ENCODE measurements at regions not wholly inside any gene's neighbourhood (a gene's known extent, or its start where the extent isn't known, plus 50 kb on each side); places are given as distances from the start of the nearest gene placed in this dataset.

DNA sequence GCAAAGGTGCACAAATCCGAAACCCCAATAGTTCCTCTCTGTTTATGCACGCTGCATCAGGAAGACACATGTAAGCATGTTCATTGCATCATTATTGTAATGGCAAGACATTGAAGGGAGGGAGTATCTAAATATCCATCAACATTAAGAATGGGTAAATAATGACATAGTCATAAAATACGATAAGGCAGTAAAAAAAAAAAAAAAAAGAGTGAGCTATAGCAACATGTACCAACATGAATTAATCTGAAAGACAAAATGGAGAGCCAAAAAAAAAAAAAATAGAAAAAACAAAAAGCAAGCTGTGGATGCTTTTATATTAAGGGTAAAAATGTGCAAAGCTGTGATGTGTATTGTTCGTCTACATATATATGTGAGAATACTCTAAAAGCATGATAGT lies 70.2 kb upstream of the ABLIM1 start:
- Histone ChIP-seq H3K36me3 (ENCODE audit: control insufficient read depth in 3 of 3, insufficient read depth in 3 of 3, low read length in 3 of 3) (no peaks in the 10 kb centered on the region), H3K9ac (ENCODE audit: low read depth in 1 of 3, low read length in 3 of 3) (no peak overlapping the region), H3K27me3 (ENCODE audit: control insufficient read depth in 3 of 3, insufficient read depth in 3 of 3, low read length in 3 of 3) (no peaks in the 10 kb centered on the region), H3K4me1 (ENCODE audit: control insufficient read depth in 3 of 3, insufficient read depth in 3 of 3, low read length in 3 of 3) (no peaks in the 10 kb centered on the region), H3K4me3 (ENCODE audit: low read length in 3 of 3) (no peak overlapping the region), H3K9me3 (ENCODE audit: control insufficient read depth in 3 of 3, low read length in 3 of 3) (no peaks in the 10 kb centered on the region), H3K27ac (ENCODE audit: low read depth, low read length) (no peak overlapping the region)

DNA sequence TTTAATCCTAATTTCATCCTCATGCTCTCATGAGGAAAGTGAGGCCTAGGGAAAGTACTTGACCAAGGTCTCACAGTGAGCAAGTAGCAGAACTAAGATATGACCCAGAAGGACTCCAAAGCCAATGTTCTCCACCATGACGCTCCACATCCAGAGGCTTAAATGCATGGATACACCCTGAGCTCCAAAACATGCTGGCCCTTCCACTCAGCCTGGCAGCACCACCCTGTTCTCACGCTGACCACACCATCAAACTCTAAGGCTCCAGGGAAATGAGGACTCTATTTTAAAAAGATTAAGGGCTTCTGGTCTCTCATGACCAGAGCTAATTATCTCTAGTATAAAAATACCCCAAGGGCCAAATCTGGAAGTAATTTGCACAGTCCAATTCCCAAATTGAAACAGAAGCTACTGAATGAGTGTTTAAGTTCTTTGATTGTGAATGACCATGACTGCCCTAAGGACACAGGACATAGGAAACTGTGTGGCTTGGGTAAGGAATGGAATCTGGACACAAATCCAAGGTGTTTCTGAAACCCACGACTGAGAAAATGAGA lies 71.1 kb upstream of the ABLIM1 start:
- Histone ChIP-seq H3K4me1 (ENCODE audit: control insufficient read depth in 3 of 3, insufficient read depth in 3 of 3, low read length in 3 of 3) (no peaks in the 10 kb centered on the region), H3K9ac (ENCODE audit: low read depth in 1 of 3, low read length in 3 of 3) (no peak overlapping the region), H3K27ac (ENCODE audit: low read depth, low read length) (no peak overlapping the region)

DNA sequence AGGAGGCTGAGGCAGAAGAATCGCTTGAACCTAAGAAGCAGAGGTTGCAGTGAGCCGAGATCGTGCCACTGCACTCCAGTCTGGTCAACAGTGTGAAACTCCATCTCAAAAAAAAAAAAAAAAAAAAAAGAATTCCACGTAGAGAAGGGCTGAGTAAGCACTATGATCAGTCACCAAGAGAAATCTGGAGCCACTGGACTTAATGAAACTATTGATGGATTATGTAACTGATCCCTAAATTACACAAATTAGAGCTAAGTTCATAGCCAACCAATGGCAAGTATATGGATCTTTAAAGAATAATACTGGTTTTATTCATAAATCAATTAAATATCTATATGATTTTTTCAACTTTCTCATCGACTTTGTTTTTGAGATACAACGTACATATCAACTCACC lies 72.2 kb upstream of the ABLIM1 start:
- Histone ChIP-seq H3K4me3 (ENCODE audit: low read length in 3 of 3) (no peak overlapping the region), H3K9me3 (ENCODE audit: control insufficient read depth in 3 of 3, low read length in 3 of 3) (no peaks in the 10 kb centered on the region), H3K4me1 (ENCODE audit: control insufficient read depth in 3 of 3, insufficient read depth in 3 of 3, low read length in 3 of 3) (no peaks in the 10 kb centered on the region), H3K9ac (ENCODE audit: low read depth in 1 of 3, low read length in 3 of 3) (no peak overlapping the region), H3K27ac (ENCODE audit: low read depth, low read length) (no peak overlapping the region), H3K36me3 (ENCODE audit: control insufficient read depth in 3 of 3, insufficient read depth in 3 of 3, low read length in 3 of 3) (no peaks in the 10 kb centered on the region), H3K27me3 (ENCODE audit: control insufficient read depth in 3 of 3, insufficient read depth in 3 of 3, low read length in 3 of 3) (no peaks in the 10 kb centered on the region)

More for the DNA sequence above, 71.1 kb upstream of the ABLIM1 start:
- no peaks in the 10 kb centered on the region for H3K9me3 ChIP-seq (ENCODE audit: control insufficient read depth in 3 of 3, low read length in 3 of 3)
- H3K4me3 ChIP-seq (ENCODE audit: low read length in 3 of 3): no peak overlapping the region
- no peaks in the 10 kb centered on the region for H3K27me3 ChIP-seq (ENCODE audit: control insufficient read depth in 3 of 3, insufficient read depth in 3 of 3, low read length in 3 of 3)
- no peaks in the 10 kb centered on the region for H3K36me3 ChIP-seq (ENCODE audit: control insufficient read depth in 3 of 3, insufficient read depth in 3 of 3, low read length in 3 of 3)

DNA sequence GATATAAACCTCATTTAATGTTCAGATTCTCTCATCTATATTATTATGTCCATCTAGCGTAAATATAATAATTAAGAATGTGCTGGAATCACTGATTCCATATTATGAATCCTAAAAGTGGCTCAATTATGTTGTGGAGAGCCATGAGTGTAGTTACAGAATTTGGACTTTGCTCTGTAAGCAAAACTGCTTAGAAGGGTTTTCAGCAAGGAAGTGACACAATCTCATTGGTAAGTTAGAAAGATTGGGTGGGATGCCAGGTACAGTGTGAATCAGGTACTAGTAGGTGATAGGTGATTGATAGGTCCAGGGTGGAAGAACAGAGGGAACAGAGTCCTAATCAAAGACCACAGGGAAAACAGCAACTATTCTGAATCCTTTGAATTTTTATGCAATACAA lies 74.9 kb upstream of the ABLIM1 start:
- no peaks in the 10 kb centered on the region for H3K4me1 ChIP-seq (ENCODE audit: control insufficient read depth in 3 of 3, insufficient read depth in 3 of 3, low read length in 3 of 3)
- no peaks in the 10 kb centered on the region for H3K27me3 ChIP-seq (ENCODE audit: control insufficient read depth in 3 of 3, insufficient read depth in 3 of 3, low read length in 3 of 3)
- H3K9me3 ChIP-seq (ENCODE audit: control insufficient read depth in 3 of 3, low read length in 3 of 3): no peaks in the 10 kb centered on the region
- H3K4me3 ChIP-seq (ENCODE audit: low read length in 3 of 3): no peak overlapping the region
- no peak overlapping the region for H3K27ac ChIP-seq (ENCODE audit: low read depth, low read length)
- H3K9ac ChIP-seq (ENCODE audit: low read depth in 1 of 3, low read length in 3 of 3): no peak overlapping the region
- no peaks in the 10 kb centered on the region for H3K36me3 ChIP-seq (ENCODE audit: control insufficient read depth in 3 of 3, insufficient read depth in 3 of 3, low read length in 3 of 3)

DNA sequence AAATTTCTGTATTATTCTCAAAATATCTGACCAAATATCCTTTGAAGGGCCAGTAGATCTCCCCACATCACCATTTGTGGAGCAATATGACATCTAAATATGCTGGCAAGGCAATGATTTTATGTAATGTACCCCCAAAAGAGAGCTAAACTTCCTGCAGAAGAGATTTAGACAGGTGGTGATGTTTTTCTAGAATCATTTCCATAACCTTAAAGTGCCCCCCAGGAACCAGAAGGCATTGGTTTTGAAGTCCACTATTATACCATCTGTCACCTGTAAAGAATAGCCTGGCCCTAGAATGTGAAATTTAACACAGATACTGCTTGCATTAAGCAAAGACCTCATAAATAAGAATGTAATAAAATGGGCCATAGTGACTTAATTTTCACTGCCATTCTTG lies 77.9 kb upstream of the ABLIM1 start:
- Histone ChIP-seq H3K27ac (ENCODE audit: low read depth, low read length) (no peak overlapping the region), H3K4me3 (ENCODE audit: low read length in 3 of 3) (no peak overlapping the region), H3K4me1 (ENCODE audit: control insufficient read depth in 3 of 3, insufficient read depth in 3 of 3, low read length in 3 of 3) (no peaks in the 10 kb centered on the region), H3K36me3 (ENCODE audit: control insufficient read depth in 3 of 3, insufficient read depth in 3 of 3, low read length in 3 of 3) (no peaks in the 10 kb centered on the region), H3K27me3 (ENCODE audit: control insufficient read depth in 3 of 3, insufficient read depth in 3 of 3, low read length in 3 of 3) (no peaks in the 10 kb centered on the region), H3K9ac (ENCODE audit: low read depth in 1 of 3, low read length in 3 of 3) (no peak overlapping the region), H3K9me3 (ENCODE audit: control insufficient read depth in 3 of 3, low read length in 3 of 3) (no peaks in the 10 kb centered on the region)

DNA sequence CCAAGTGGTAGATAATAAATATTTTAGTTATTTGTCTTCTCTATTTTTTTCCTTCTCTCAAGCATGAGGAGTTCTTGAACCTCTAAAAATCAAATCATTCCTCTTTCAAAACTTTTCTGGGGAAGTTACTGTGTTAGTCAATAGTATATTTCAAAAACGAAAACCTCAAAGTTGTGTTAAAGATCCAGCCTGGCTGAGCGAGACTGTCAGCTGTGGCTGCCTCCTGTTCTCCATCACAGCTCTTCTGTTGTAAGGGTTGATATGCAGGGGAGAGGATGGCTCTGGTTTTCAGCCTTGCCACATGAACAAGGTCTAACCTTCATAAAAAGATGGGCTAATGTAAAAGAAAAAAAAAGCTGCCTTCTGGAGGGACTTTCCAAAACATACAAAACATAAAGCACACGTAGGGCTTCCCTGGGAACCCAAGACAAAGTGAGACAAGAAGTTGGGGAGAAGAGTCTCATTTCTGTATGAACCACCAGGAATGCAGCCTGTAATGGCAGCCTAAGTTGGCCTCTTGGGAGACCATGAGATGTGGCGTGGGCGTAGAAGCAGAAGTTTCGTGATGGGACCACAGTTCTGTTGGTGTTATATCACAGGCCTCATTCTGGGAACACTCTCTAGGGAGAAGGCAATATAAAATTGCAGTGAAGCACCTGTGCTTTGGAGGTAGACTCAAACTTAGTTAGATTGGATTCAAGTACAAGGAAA lies 77.9 kb upstream of the FHIP2A start:
- no peaks in the 10 kb centered on the region for H3K27me3 ChIP-seq (ENCODE audit: control insufficient read depth in 3 of 3, insufficient read depth in 3 of 3, low read length in 3 of 3)
- no peaks in the 10 kb centered on the region for H3K9me3 ChIP-seq (ENCODE audit: control insufficient read depth in 3 of 3, low read length in 3 of 3)
- H3K27ac ChIP-seq (ENCODE audit: low read depth, low read length): no peak overlapping the region
- H3K4me1 ChIP-seq (ENCODE audit: control insufficient read depth in 3 of 3, insufficient read depth in 3 of 3, low read length in 3 of 3): peaks cover 0 to 3% (median 0%) of the 10 kb centered on the region in 3 donors
- no peak overlapping the region for H3K4me3 ChIP-seq (ENCODE audit: low read length in 3 of 3)
- no peak overlapping the region for H3K9ac ChIP-seq (ENCODE audit: low read depth in 1 of 3, low read length in 3 of 3)
- H3K36me3 ChIP-seq (ENCODE audit: control insufficient read depth in 3 of 3, insufficient read depth in 3 of 3, low read length in 3 of 3): no peaks in the 10 kb centered on the region

DNA sequence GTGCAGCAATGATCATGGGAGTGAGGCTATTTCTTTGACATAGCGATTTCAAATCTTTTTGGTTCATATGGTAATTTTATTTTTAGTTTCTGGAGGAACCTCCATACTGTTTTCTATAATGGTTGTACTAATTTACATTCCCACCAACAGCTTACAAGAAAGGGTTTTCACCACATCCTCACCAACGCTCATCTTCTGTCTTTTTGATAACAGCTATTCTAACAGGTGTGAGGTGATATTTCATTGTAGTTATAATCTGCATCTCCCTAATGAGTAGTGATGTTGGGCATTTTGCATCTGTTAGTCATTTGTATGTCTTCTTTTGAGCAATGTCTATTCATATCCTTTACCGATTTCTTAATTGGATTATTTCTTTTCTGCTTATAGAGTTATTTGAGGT lies 75.0 kb upstream of the FHIP2A start:
- Histone ChIP-seq H3K4me1 (ENCODE audit: control insufficient read depth in 3 of 3, insufficient read depth in 3 of 3, low read length in 3 of 3) (peaks cover 0 to 3% (median 0%) of the 10 kb centered on the region in 3 donors), H3K9me3 (ENCODE audit: control insufficient read depth in 3 of 3, low read length in 3 of 3) (no peaks in the 10 kb centered on the region), H3K36me3 (ENCODE audit: control insufficient read depth in 3 of 3, insufficient read depth in 3 of 3, low read length in 3 of 3) (no peaks in the 10 kb centered on the region), H3K27ac (ENCODE audit: low read depth, low read length) (no peak overlapping the region), H3K27me3 (ENCODE audit: control insufficient read depth in 3 of 3, insufficient read depth in 3 of 3, low read length in 3 of 3) (no peaks in the 10 kb centered on the region), H3K9ac (ENCODE audit: low read depth in 1 of 3, low read length in 3 of 3) (no peak overlapping the region), H3K4me3 (ENCODE audit: low read length in 3 of 3) (no peak overlapping the region)

DNA sequence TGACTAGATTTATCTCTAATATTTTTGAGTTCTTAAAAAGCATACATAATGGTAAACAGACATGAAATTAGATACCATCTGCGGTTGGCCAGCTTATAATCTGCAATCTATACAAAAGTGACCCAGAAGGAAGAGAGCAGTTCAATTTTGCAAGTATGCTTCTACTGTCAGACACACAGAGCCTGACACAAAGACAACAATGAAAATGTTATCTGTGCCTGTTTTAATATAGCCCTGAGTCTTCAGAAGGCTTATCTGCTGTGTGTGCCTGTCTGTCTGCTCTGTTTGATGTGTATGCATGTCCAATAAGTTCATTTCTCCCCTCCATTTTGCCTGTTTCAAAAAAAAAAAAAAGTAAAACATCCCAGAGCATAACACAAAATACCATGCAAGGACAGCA lies 73.3 kb upstream of the FHIP2A start:
- H3K27ac ChIP-seq (ENCODE audit: low read depth, low read length): no peak overlapping the region
- H3K36me3 ChIP-seq (ENCODE audit: control insufficient read depth in 3 of 3, insufficient read depth in 3 of 3, low read length in 3 of 3): no peaks in the 10 kb centered on the region
- no peak overlapping the region for H3K4me3 ChIP-seq (ENCODE audit: low read length in 3 of 3)
- no peaks in the 10 kb centered on the region for H3K27me3 ChIP-seq (ENCODE audit: control insufficient read depth in 3 of 3, insufficient read depth in 3 of 3, low read length in 3 of 3)
- H3K9ac ChIP-seq (ENCODE audit: low read depth in 1 of 3, low read length in 3 of 3): no peak overlapping the region
- H3K4me1 ChIP-seq (ENCODE audit: control insufficient read depth in 3 of 3, insufficient read depth in 3 of 3, low read length in 3 of 3): peaks cover 0 to 3% (median 0%) of the 10 kb centered on the region in 3 donors
- H3K9me3 ChIP-seq (ENCODE audit: control insufficient read depth in 3 of 3, low read length in 3 of 3): no peaks in the 10 kb centered on the region

DNA sequence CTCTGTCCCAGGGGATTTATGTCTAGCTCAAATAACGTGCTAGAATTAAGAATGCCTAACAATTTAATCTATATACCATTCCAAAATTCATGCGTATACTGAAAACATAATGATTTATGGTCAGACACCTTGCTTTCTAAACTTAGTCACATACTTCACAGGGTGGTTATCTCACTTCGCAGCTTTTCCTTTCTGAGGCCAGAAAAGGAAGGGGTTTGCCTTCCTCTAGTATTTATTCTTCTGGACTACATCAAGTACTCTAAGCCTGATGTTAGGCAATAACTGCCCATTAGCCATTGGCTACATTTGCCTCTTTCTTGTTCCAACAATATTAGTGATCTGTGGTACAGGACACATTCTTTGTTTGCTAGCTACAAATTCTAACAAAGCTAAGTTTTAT lies 72.6 kb upstream of the FHIP2A start:
- no peaks in the 10 kb centered on the region for H3K27me3 ChIP-seq (ENCODE audit: control insufficient read depth in 3 of 3, insufficient read depth in 3 of 3, low read length in 3 of 3)
- H3K27ac ChIP-seq (ENCODE audit: low read depth, low read length): peak overlapping the region; percentile 33
- no peaks in the 10 kb centered on the region for H3K36me3 ChIP-seq (ENCODE audit: control insufficient read depth in 3 of 3, insufficient read depth in 3 of 3, low read length in 3 of 3)
- no peak overlapping the region for H3K9ac ChIP-seq (ENCODE audit: low read depth in 1 of 3, low read length in 3 of 3)
- H3K4me3 ChIP-seq (ENCODE audit: low read length in 3 of 3): no peak overlapping the region
- H3K4me1 ChIP-seq (ENCODE audit: control insufficient read depth in 3 of 3, insufficient read depth in 3 of 3, low read length in 3 of 3): peaks cover 0 to 3% (median 0%) of the 10 kb centered on the region in 3 donors
- no peaks in the 10 kb centered on the region for H3K9me3 ChIP-seq (ENCODE audit: control insufficient read depth in 3 of 3, low read length in 3 of 3)

DNA sequence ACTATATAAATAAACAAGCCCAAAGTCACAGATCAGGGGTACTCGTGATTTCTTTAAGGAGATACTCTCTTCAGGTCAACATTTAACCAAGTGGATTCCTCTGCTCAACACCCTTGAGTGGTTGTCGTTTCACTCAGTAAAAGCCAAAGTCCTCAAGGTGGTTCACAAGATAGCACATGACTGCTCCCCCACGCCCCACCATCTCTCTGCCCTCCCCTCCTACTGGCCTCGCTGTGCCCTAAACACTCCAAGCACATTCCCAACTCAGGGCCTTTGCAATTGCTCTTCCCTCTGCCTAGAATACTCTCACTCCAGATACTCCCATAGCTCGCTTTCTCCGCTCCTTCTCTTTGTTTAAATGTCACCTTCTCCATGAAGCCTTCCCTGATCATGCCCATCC lies 72.1 kb upstream of the FHIP2A start:
- no peak overlapping the region for H3K9ac ChIP-seq (ENCODE audit: low read depth in 1 of 3, low read length in 3 of 3)
- no peaks in the 10 kb centered on the region for H3K9me3 ChIP-seq (ENCODE audit: control insufficient read depth in 3 of 3, low read length in 3 of 3)
- H3K4me3 ChIP-seq (ENCODE audit: low read length in 3 of 3): no peak overlapping the region
- H3K4me1 ChIP-seq (ENCODE audit: control insufficient read depth in 3 of 3, insufficient read depth in 3 of 3, low read length in 3 of 3): peaks cover 0 to 3% (median 0%) of the 10 kb centered on the region in 3 donors
- no peaks in the 10 kb centered on the region for H3K27me3 ChIP-seq (ENCODE audit: control insufficient read depth in 3 of 3, insufficient read depth in 3 of 3, low read length in 3 of 3)
- H3K27ac ChIP-seq (ENCODE audit: low read depth, low read length): peak overlapping the region; percentile 6
- no peaks in the 10 kb centered on the region for H3K36me3 ChIP-seq (ENCODE audit: control insufficient read depth in 3 of 3, insufficient read depth in 3 of 3, low read length in 3 of 3)

Measured in skeletal muscle tissue (tissue), 3 donors.